IMR-90 (cell line): ENCODE measurements at regions not wholly inside any gene's neighbourhood (a gene's known extent, or its start where the extent isn't known, plus 50 kb on each side); places are given as distances from the start of the nearest gene placed in this dataset.

Experiments used
- ATAC-seq: fragments of 200-7000 bp; cut with Tn5 transposase; 2 replicates; pipeline ENCODE4 v1.9.1; 2020; ENCODE audit warnings: low read depth, mild to moderate bottlenecking, moderate library complexity
- BruUV-seq: library from RNA; stranded (reverse); fragments of 400-500 nt; replicated peaks from 2 replicates; lab custom pipeline; 2021; lab: Mats Ljungman, UMichigan
- CTCF ChIA-PET: fragments of 300-600 bp; formaldehyde crosslinking; extraction: SDS; loops from one replicate; lab custom pipeline; 2021; ENCODE audit warnings: antibody characterized with exemption; lab: Yijun Ruan, JAX
- POLR2A ChIA-PET: fragments of 300-600 bp; sonication (Branson Sonifier 250); formaldehyde crosslinking; loops from one replicate; lab custom pipeline; 2022; ENCODE audit warnings: antibody characterized with exemption; ENCODE audit not compliant: unreplicated experiment; lab: Charles Lee
- DNase-seq: peaks from one replicate; pipeline ENCODE4 v3.0.0; 2013
- H2AFZ ChIP-seq: replicated peaks from 2 replicates; pipeline ENCODE3; 2013; ENCODE audit warnings: low read length, mild to moderate bottlenecking; ENCODE audit not compliant: poor library complexity
- H2AK5ac ChIP-seq: 2 replicates; pipeline ENCODE4 v1.6.1; 2013; ENCODE audit warnings: low read depth, low read length, inconsistent platforms
- H2AK9ac ChIP-seq: replicated peaks from 2 replicates; pipeline ENCODE3; 2013; ENCODE audit warnings: mild to moderate bottlenecking, low read depth, low read length, moderate library complexity; ENCODE audit not compliant: poor library complexity
- H2BK120ac ChIP-seq: 2 replicates; pipeline ENCODE4 v1.6.1; 2013; ENCODE audit warnings: low read depth, low read length, inconsistent platforms
- H2BK15ac ChIP-seq: 3 replicates; pipeline ENCODE4 v1.6.1; 2013; ENCODE audit warnings: low read depth, low read length, inconsistent platforms
- H2BK20ac ChIP-seq: 2 replicates; pipeline ENCODE4 v1.6.1; 2013; ENCODE audit warnings: low read depth, mild to moderate bottlenecking, inconsistent platforms, low read length, moderate library complexity
- H2BK5ac ChIP-seq: 2 replicates; pipeline ENCODE4 v1.6.1; 2013; ENCODE audit warnings: mild to moderate bottlenecking, low read depth, low read length, inconsistent platforms; ENCODE audit not compliant: poor library complexity, severe bottlenecking
- H3K14ac ChIP-seq: replicated peaks from 2 replicates; pipeline ENCODE4 v1.6.1; 2013; ENCODE audit warnings: low read depth, low read length, inconsistent platforms
- H3K18ac ChIP-seq: 2 replicates; pipeline ENCODE4 v1.6.1; 2013; ENCODE audit warnings: low read depth, low read length, control low read depth
- H3K23ac ChIP-seq: 2 replicates; pipeline ENCODE4 v1.6.1; 2013; ENCODE audit warnings: low read depth, low read length, inconsistent platforms
- H3K27ac ChIP-seq: 2 replicates; pipeline ENCODE4 v1.5.1; 2013; ENCODE audit warnings: mild to moderate bottlenecking, control low read depth, low read length; ENCODE audit not compliant: insufficient read depth
- H3K27me3 ChIP-seq: 2 replicates; pipeline ENCODE4 v1.6.1; 2013; ENCODE audit warnings: low read length; ENCODE audit not compliant: control insufficient read depth, insufficient read depth
- H3K36me3 ChIP-seq: 2 replicates; pipeline ENCODE4 v1.6.1; 2013; ENCODE audit warnings: low read length, mixed read lengths; ENCODE audit not compliant: control insufficient read depth, insufficient read depth
- H3K4ac ChIP-seq: 2 replicates; pipeline ENCODE4 v1.6.1; 2013; ENCODE audit warnings: low read depth, low read length, inconsistent platforms
- H3K4me1 ChIP-seq: 2 replicates; pipeline ENCODE4 v1.6.1; 2013; ENCODE audit warnings: low read length, mixed read lengths; ENCODE audit not compliant: control insufficient read depth, insufficient read depth
- H3K4me2 ChIP-seq: 2 replicates; pipeline ENCODE4 v1.6.1; 2013; ENCODE audit warnings: low read depth, mild to moderate bottlenecking, control low read depth, low read length, moderate library complexity
- H3K4me3 ChIP-seq: 2 replicates; pipeline ENCODE4 v1.5.1; 2013; ENCODE audit warnings: low read depth, mild to moderate bottlenecking, control low read depth, low read length, moderate library complexity; ENCODE audit not compliant: insufficient read depth
- H3K56ac ChIP-seq: 2 replicates; pipeline ENCODE4 v1.6.1; 2013; ENCODE audit warnings: low read length, inconsistent platforms; ENCODE audit not compliant: insufficient read depth; ENCODE audit errors: extremely low read depth
- H3K79me1 ChIP-seq, 2 experiments: 2 replicates each; pipeline ENCODE4 v1.6.1; 2013; ENCODE audit warnings: low read length in 2 of 2, inconsistent platforms in 1 of 2, low read depth in 1 of 2
- H3K9ac ChIP-seq: 2 replicates; pipeline ENCODE4 v1.6.1; 2013; ENCODE audit warnings: low read depth, low read length, control low read depth
- H3K9me1 ChIP-seq: 2 replicates; pipeline ENCODE4 v1.6.1; 2013; ENCODE audit warnings: low read length, inconsistent platforms; ENCODE audit not compliant: insufficient read depth
- H3K9me3 ChIP-seq: 2 replicates; pipeline ENCODE4 v1.6.1; 2013; ENCODE audit warnings: low read length; ENCODE audit not compliant: control insufficient read depth, insufficient read depth
- H4K20me1 ChIP-seq: 2 replicates; pipeline ENCODE4 v1.6.1; 2013; ENCODE audit warnings: low read length, inconsistent platforms; ENCODE audit not compliant: insufficient read depth
- H4K5ac ChIP-seq: 2 replicates; pipeline ENCODE4 v1.6.1; 2013; ENCODE audit warnings: mild to moderate bottlenecking, low read depth, low read length, control low read depth
- H4K8ac ChIP-seq, 2 experiments: 2 replicates each; pipeline ENCODE4 v1.6.1; 2013; ENCODE audit warnings: low read depth in 2 of 2, low read length in 2 of 2, control low read depth in 1 of 2, inconsistent platforms in 1 of 2
- H4K91ac ChIP-seq: 2 replicates; pipeline ENCODE4 v1.6.1; 2013; ENCODE audit warnings: low read depth, low read length, inconsistent platforms; ENCODE audit not compliant: insufficient read depth
- BHLHE40 ChIP-seq: fragments of 150-350 bp; IDR thresholded peaks from 2 replicates; pipeline ENCODE4 v1.6.1; 2016; ENCODE audit warnings: mild to moderate bottlenecking, low read depth, low read length
- CEBPB ChIP-seq: IDR thresholded peaks from 2 replicates; pipeline ENCODE4 v1.6.1; 2012; ENCODE audit warnings: low read depth, low read length, improper control_type of control experiment
- CHD1 ChIP-seq: IDR thresholded peaks from 2 replicates; pipeline ENCODE4 v1.6.1; 2012; ENCODE audit warnings: low read depth, low read length, improper control_type of control experiment
- CTCF ChIP-seq: conservative IDR thresholded peaks from 2 replicates; pipeline ENCODE4 v1.5.1; 2012; ENCODE audit warnings: mild to moderate bottlenecking, low read depth, low read length, improper control_type of control experiment
- ELK1 ChIP-seq: fragments of 150-350 bp; IDR thresholded peaks from 2 replicates; pipeline ENCODE4 v1.6.1; 2016; ENCODE audit warnings: low read depth, mild to moderate bottlenecking, low read length, moderate library complexity, borderline replicate concordance
- MAFK ChIP-seq: IDR thresholded peaks from 2 replicates; pipeline ENCODE4 v1.6.1; 2012; ENCODE audit warnings: low read depth, low read length, improper control_type of control experiment
- MXI1 ChIP-seq: IDR thresholded peaks from 2 replicates; pipeline ENCODE4 v1.6.1; 2012; ENCODE audit warnings: low read depth, mild to moderate bottlenecking, low read length, moderate library complexity, borderline replicate concordance
- RCOR1 ChIP-seq: IDR thresholded peaks from 2 replicates; pipeline ENCODE4 v1.6.1; 2012; ENCODE audit warnings: mild to moderate bottlenecking, low read length, improper control_type of control experiment; ENCODE audit not compliant: insufficient replicate concordance
- RFX5 ChIP-seq: IDR thresholded peaks from 2 replicates; pipeline ENCODE4 v1.8.0; 2012; ENCODE audit warnings: low read depth, mild to moderate bottlenecking, low read length, moderate library complexity
- SMC3 ChIP-seq: fragments of 150-350 bp; IDR thresholded peaks from 2 replicates; pipeline ENCODE4 v1.6.1; 2016; ENCODE audit warnings: low read depth, mild to moderate bottlenecking, antibody characterized with exemption, low read length, moderate library complexity
- USF2 ChIP-seq: fragments of 150-350 bp; IDR thresholded peaks from 2 replicates; pipeline ENCODE4 v1.6.1; 2017; ENCODE audit warnings: mild to moderate bottlenecking, antibody characterized with exemption, low read length, low read depth
- WGBS, 2 experiments: methylation state at CpG; one replicate each; pipeline versions ENCODE4 v1.1.5 to v1.1.7; 2013; ENCODE audit warnings: missing lambda C conversion rate in 2 of 2; ENCODE audit not compliant: insufficient read length in 1 of 2; ENCODE audit errors: extremely low coverage in 2 of 2; 5-methylcytosine and 5-hydroxymethylcytosine counted together
- dilution Hi-C: fragments of 300-500 bp; cut with HindIII; formaldehyde crosslinking; loops from one replicate; pipeline ENCODE4 v1.14.3; 2018; ENCODE audit warnings: low sequenced_read_pairs; ENCODE audit not compliant: unreplicated experiment
- in situ Hi-C: fragments of 300-500 bp; cut with MboI; formaldehyde crosslinking; loops from 3 replicates; pipeline ENCODE4 v1.14.3; 2019; ENCODE audit warnings: low sequenced_read_pairs, inconsistent platforms, mixed read lengths
- intact Hi-C: fragments of 100-400 bp; cut with micrococcal nuclease; formaldehyde crosslinking; loops from 2 replicates; pipeline ENCODE4 v1.10.0; 2022

GRCh38 chrX:35670889-35671288 is 127.3 kb upstream of the MAGEB16 start:
- Histone ChIP-seq H4K8ac (no peak overlapping the region), H3K4me3 (no peak overlapping the region), H3K27ac (no peak overlapping the region), H2BK5ac (no peak overlapping the region), H2BK20ac (no peak overlapping the region), H3K27me3 (no peaks in the 10 kb centered on the region), H3K18ac (no peak overlapping the region), H2AK9ac (no peak overlapping the region), H3K9me1 (no peaks in the 10 kb centered on the region), H3K9me3 (no peaks in the 10 kb centered on the region; the same call in 1 of the 2 replicates), H4K5ac (no peak overlapping the region), H4K20me1 (no peaks in the 10 kb centered on the region), H2AK5ac (no peak overlapping the region), H2BK15ac (no peak overlapping the region), H4K91ac (no peak overlapping the region), H3K36me3 (no peaks in the 10 kb centered on the region), H3K23ac (no peak overlapping the region), H3K4me1 (no peaks in the 10 kb centered on the region), H2AFZ (no peak overlapping the region), H3K9ac (no peak overlapping the region), H2BK120ac (no peak overlapping the region), H3K4me2 (no peak overlapping the region), H3K56ac (no peak overlapping the region), H3K14ac (no peak overlapping the region), H3K4ac (no peak overlapping the region), H3K79me1 (no peaks in the 10 kb centered on the region)
- intact Hi-C loops (no loop called here), dilution Hi-C loops (no loop called here), in situ Hi-C loops (no loop called here)
- no TSS peak for BruUV-seq
- TF ChIP-seq CEBPB (no peak), ELK1 (no peak), RFX5 (no peak), RCOR1 (no peak), SMC3 (no peak), MXI1 (no peak), CTCF (no peak), MAFK (no peak), USF2 (no peak), BHLHE40 (no peak), CHD1 (no peak)
- ATAC-seq (no peak), DNase-seq (no peak)
- no CpG with 5 or more reads among the region's 5 CpGs for WGBS, 2 experiments
- CTCF ChIA-PET: no interaction called here
- POLR2A ChIA-PET: no interaction called here
